Fibroblast of the conjunctiva (primary cell): ENCODE measurements at regions not wholly inside any gene's neighbourhood (a gene's known extent, or its start where the extent isn't known, plus 50 kb on each side); places are given as distances from the start of the nearest gene placed in this dataset.

Experiments used
- DNase-seq: peaks from one replicate; pipeline ENCODE4 v3.0.0-alpha.2; 2010; ENCODE audit warnings: low read depth

GRCh38 chr5:33372721-33373472 lies 67.9 kb upstream of the TARS1 start:
- DNase-seq, result peak; percentile 57

GRCh38 chr5:33375900-33376299 lies 64.9 kb upstream of the TARS1 start:
- DNase-seq, result no peak

GRCh38 chr5:33379757-33380156 lies 61.0 kb upstream of the TARS1 start:
- peak; percentile 43 for DNase-seq

- DNase-seq, result no peak
Observed at GRCh38 chr5:33381243-33381642, 59.5 kb upstream of the TARS1 start.
